Neuron (in vitro differentiated cells): ENCODE measurements at regions not wholly inside any gene's neighbourhood (a gene's known extent, or its start where the extent isn't known, plus 50 kb on each side); places are given as distances from the start of the nearest gene placed in this dataset.

ENCODE experiments used
- H2AFZ ChIP-seq: one replicate; pipeline ENCODE4 v1.6.1; 2013; ENCODE audit warnings: low read depth, mild to moderate bottlenecking, inconsistent platforms, low read length, moderate library complexity
- H3K27me3 ChIP-seq: one replicate; pipeline ENCODE4 v1.6.1; 2013; ENCODE audit warnings: low read length; ENCODE audit not compliant: insufficient read depth
- H3K36me3 ChIP-seq: one replicate; pipeline ENCODE4 v1.6.1; 2013; ENCODE audit warnings: low read length; ENCODE audit not compliant: insufficient read depth
- H3K4me1 ChIP-seq: one replicate; pipeline ENCODE4 v1.6.1; 2013; ENCODE audit warnings: low read length; ENCODE audit not compliant: insufficient read depth
- H3K4me3 ChIP-seq: 2 replicates; pipeline ENCODE4 v1.5.1; 2013; ENCODE audit warnings: mild to moderate bottlenecking, low read length, moderate library complexity
- H3K9me3 ChIP-seq: one replicate; pipeline ENCODE4 v1.6.1; 2013; ENCODE audit warnings: low read length

GRCh38 chr4:146033149-146033548 lies 94.5 kb upstream of the ZNF827 start:
- Histone ChIP-seq H2AFZ (no peak overlapping the region), H3K36me3 (no peaks in the 10 kb centered on the region), H3K9me3 (no peaks in the 10 kb centered on the region), H3K27me3 (no peaks in the 10 kb centered on the region), H3K4me1 (peaks cover 5% of the 10 kb centered on the region), H3K4me3 (no peak overlapping the region)

DNA sequence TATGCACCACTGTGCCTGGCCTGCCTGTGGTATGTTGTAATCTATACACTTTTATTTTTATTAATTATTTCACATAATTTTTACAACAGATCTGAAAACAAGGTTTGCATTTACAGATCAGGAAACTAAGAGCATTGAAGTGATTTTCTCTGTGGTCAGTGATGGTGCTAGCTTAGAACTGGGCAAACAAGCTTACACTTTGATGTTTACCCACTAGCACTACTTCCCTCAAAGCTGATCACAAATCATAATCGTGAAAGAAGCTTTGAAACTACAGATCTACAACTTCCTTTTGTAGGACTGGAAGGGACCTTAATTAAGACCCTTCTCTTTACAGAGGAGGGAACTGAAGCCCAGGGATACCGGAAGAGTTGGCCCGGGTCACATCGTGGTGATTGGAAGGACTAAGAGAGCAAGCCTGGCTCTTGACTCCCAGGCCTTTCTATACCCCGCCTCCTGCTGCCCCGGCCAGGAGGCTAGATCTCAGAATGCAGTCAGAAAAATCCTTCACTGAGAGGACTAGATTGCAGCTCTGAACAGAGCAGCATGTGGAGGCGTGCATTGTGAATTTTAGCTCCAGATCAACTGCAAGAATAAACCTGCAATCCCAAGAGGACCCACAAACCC lies 93.7 kb upstream of the ZNF827 start:
- Histone ChIP-seq H3K4me3 (no peak overlapping the region), H3K27me3 (no peaks in the 10 kb centered on the region), H2AFZ (no peak overlapping the region), H3K9me3 (no peaks in the 10 kb centered on the region), H3K36me3 (no peaks in the 10 kb centered on the region), H3K4me1 (peaks cover 5% of the 10 kb centered on the region)

DNA sequence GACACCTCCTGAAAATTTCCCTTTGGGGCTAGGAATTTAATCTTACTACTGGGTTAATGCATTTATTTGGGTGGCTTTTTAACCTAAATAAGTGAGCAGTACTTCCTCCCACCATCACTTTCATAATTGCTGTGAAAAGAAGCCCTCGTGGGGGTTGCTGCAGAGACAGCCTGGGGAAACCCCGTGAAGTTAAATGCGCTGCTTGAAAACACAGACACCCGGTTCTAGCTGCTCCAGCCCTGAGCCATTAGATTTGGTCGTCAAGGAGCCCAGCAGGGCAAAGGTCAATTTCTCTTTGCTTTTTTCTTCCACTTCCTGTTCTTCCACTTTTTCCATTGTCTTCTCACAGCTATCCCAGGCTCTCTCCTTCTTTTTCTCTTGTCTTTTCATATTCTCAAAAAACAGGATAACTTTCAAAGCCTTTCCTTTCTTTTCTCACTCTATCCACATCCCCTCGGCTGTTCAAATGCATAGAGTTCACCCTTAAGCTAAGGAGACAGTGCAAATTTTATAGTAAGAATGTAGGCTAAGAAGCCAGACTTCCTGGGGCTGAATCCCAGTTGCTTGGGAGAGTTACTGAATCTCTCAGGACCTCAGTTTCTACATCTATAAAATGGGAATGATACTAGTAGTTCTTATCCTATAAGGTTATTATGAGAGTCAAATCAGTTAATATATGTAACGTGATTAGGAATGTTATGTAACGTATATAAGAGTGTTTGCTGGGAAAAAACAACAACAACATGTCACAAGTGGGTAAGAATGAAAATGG lies 91.5 kb upstream of the ZNF827 start:
- no peaks in the 10 kb centered on the region for H3K9me3 ChIP-seq
- H2AFZ ChIP-seq = peak overlapping the region; percentile 54
- no peaks in the 10 kb centered on the region for H3K36me3 ChIP-seq
- H3K4me1 ChIP-seq = peaks cover 5% of the 10 kb centered on the region
- no peak overlapping the region for H3K4me3 ChIP-seq
- H3K27me3 ChIP-seq = no peaks in the 10 kb centered on the region

DNA sequence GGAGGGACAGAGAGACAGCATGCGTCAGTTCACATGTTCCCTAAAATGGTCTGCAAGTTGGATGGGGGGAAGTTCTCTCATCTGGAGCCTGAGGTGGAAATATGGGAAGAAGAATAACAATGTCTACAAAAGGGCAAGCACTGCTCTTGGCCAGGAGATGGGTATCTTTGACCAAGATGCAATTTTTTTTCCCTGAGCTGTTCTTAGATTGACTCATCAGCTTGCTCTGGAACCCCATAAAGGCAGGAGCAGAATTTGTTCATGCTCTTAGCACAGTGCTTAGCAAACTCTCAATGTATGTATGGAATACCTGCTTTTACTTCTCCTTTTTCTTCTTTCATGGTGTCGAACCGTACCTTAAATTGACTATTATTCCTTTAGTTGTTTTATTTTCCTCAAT lies 90.5 kb upstream of the ZNF827 start:
- Histone ChIP-seq H3K36me3 (no peaks in the 10 kb centered on the region), H2AFZ (no peak overlapping the region), H3K27me3 (no peaks in the 10 kb centered on the region), H3K9me3 (no peaks in the 10 kb centered on the region), H3K4me3 (no peak overlapping the region), H3K4me1 (peaks cover 5% of the 10 kb centered on the region)

GRCh38 chr4:146027761-146028160 lies 89.1 kb upstream of the ZNF827 start:
- Histone ChIP-seq H3K4me1 (peaks cover 5% of the 10 kb centered on the region), H3K36me3 (no peaks in the 10 kb centered on the region), H3K4me3 (no peak overlapping the region)

GRCh38 chr4:146023334-146023967 lies 84.8 kb upstream of the ZNF827 start:
- no peaks in the 10 kb centered on the region for H3K9me3 ChIP-seq
- no peak overlapping the region for H3K4me3 ChIP-seq
- H3K36me3 ChIP-seq = no peaks in the 10 kb centered on the region
- no peaks in the 10 kb centered on the region for H3K27me3 ChIP-seq
- H2AFZ ChIP-seq = no peak overlapping the region
- no peaks in the 10 kb centered on the region for H3K4me1 ChIP-seq

More at GRCh38 chr4:146027761-146028160, 89.1 kb upstream of the ZNF827 start:
- H3K9me3 ChIP-seq = no peaks in the 10 kb centered on the region
- H3K27me3 ChIP-seq = no peaks in the 10 kb centered on the region
- H2AFZ ChIP-seq = no peak overlapping the region

- Histone ChIP-seq H3K4me1 (no peaks in the 10 kb centered on the region), H3K4me3 (no peak overlapping the region), H2AFZ (no peak overlapping the region), H3K36me3 (no peaks in the 10 kb centered on the region), H3K27me3 (no peaks in the 10 kb centered on the region), H3K9me3 (no peaks in the 10 kb centered on the region)
Measured at GRCh38 chr4:146022541-146022940, 83.9 kb upstream of the ZNF827 start.

DNA sequence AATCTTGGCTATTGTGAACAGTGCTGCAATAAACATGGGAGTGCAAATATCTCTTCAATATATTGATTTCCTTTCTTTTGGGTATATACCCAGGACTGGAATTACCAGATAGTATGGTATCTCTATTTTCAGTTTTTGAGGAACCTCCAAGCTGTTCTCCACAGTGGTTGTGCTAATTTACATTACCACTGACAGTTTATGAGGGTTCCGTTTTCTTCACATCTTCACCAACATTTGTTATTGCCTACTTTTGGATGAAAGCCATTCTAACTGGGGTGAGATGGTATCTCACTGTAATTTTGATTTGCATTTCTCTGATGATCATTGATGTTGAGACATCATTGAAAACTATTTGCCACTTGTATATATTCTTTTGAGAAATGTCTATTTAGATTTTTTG lies 79.6 kb upstream of the ZNF827 start:
- Histone ChIP-seq H3K27me3 (no peaks in the 10 kb centered on the region), H3K9me3 (no peaks in the 10 kb centered on the region), H3K36me3 (no peaks in the 10 kb centered on the region), H3K4me3 (no peak overlapping the region), H3K4me1 (no peaks in the 10 kb centered on the region), H2AFZ (no peak overlapping the region)

- Histone ChIP-seq H3K27me3 (no peaks in the 10 kb centered on the region), H3K4me3 (no peak overlapping the region)
Measured at GRCh38 chr4:146004730-146005129, 66.1 kb upstream of the ZNF827 start.

GRCh38 chr4:145988628-145989027 lies 50.0 kb upstream of the ZNF827 start:
- Histone ChIP-seq H3K36me3 (no peaks in the 10 kb centered on the region), H3K4me1 (no peaks in the 10 kb centered on the region), H3K9me3 (no peaks in the 10 kb centered on the region), H3K4me3 (no peak overlapping the region), H2AFZ (no peak overlapping the region), H3K27me3 (no peaks in the 10 kb centered on the region)

More at GRCh38 chr4:146004730-146005129, 66.1 kb upstream of the ZNF827 start:
- no peak overlapping the region for H2AFZ ChIP-seq
- no peaks in the 10 kb centered on the region for H3K36me3 ChIP-seq
- peaks cover 2% of the 10 kb centered on the region for H3K9me3 ChIP-seq
- H3K4me1 ChIP-seq = no peaks in the 10 kb centered on the region
